Breast epithelium (tissue), 3 donors: ENCODE measurements at regions not wholly inside any gene's neighbourhood (a gene's known extent, or its start where the extent isn't known, plus 50 kb on each side); places are given as distances from the start of the nearest gene placed in this dataset.

ENCODE experiments used
- CTCF ChIP-seq, 3 donors: fragments of 450-650 bp; IDR thresholded peaks; one replicate each; pipeline ENCODE4 v1.5.1; 2016 to 2017; ENCODE audit warnings: antibody characterized with exemption in 3 of 3, mild to moderate bottlenecking in 3 of 3, moderate library complexity in 3 of 3
- POLR2AphosphoS5 ChIP-seq, 3 donors: sonication (generic); formaldehyde crosslinking; IDR thresholded peaks; one replicate each; pipeline ENCODE4 v1.6.1; 2017; ENCODE audit warnings: antibody characterized with exemption in 3 of 3

- TF ChIP-seq CTCF (IDR thresholded peaks at IDR 0.05) (no peak), POLR2AphosphoS5 (IDR thresholded peaks at IDR 0.05) (no peak)
Observed at GRCh38 chr2:67760995-67761394, 301.8 kb downstream of the C1D start.
